ENCODE measurements at regions not wholly inside any gene's neighbourhood (a gene's known extent, or its start where the extent isn't known, plus 50 kb on each side); places are given as distances from the start of the nearest gene placed in this dataset.
"Not testable (repeated sequence)": the region's sequence is repeated elsewhere in the genome, so short reads cannot be mapped to it uniquely, and the experiment has no call there.

DNA sequence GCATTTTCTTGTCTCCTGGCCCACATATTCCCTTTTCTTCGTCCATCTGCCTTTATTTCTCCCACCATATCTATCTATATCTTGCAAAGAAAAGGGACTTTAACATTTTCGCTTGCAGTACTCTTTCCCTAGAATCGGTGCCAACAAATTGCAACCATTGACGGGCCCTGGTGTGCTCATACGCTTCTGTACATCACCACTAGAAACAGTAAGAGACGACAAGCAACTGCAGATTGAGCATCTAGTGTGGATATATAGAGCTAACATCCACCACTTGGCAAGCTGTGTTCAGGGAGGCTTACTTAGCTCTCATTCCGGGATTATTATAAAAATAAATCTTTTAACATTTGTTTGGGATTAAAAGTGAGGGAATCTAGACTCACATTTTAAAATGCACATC, 230.8 kb upstream of the PKN2 start:
- DNase-seq = no peak

DNA sequence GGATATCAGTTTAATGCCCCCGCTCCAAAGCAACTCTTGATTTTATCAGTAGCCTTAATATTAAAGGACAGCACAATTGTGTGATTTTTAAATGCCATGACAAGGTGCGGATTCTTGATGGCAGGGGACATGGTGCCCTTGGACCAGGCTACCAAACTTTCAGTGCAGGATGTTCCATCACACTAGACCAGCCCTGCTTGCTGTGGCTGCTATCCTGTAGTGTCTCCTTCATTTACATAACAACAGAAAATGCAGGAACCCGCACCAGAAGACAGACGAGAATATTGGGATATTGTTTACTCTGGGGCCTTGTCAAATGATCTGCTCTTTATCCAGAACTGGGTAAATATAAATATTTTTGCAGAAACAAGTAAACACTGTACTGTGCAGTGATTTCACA, 229.3 kb upstream of the PKN2 start:
- no peak for DNase-seq

DNA sequence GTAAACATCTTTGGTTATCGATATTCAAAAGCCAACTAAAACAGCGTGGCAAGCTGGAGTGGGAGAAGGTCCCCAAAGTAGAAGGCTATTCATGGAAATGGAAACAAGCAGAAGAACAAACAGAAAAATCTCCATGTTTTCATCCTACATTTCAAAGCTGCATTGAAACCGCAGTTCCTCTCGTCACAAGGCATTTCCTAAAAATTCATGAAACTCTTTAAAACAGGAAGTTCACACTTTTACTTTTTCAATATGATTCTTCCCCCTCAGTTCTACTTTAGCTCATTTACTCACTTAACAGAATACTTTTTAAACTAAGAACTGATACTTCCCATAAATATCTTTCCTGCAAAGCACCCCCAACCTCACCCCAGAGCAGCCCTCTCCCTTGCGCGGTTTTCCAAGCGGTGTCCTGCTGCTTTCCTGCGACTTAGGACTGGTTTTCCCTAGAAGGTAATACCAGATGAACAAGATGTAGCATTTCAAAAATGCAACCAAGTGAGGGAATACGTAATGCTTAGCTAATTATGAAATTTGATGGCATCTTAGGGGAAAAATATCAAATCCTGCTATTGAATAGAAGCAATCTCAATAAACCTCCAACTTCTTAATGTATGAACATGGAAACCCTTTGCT, 228.3 kb upstream of the PKN2 start:
- DNase-seq = no peak

DNA sequence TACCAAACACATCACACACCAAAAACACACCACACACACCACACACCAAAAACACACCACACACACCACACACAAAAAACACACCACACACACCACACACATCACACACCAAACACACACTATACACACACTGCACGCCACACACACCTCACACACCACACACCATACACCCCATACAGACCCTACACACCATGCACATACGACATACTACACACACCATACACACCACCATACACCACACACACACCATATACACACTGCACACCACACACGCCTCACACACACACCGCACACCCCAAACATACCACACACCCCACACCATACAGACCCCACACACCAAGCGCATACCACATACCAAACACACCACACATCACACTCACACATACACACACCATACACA, 226.9 kb upstream of the PKN2 start:
- DNase-seq = no peak

DNA sequence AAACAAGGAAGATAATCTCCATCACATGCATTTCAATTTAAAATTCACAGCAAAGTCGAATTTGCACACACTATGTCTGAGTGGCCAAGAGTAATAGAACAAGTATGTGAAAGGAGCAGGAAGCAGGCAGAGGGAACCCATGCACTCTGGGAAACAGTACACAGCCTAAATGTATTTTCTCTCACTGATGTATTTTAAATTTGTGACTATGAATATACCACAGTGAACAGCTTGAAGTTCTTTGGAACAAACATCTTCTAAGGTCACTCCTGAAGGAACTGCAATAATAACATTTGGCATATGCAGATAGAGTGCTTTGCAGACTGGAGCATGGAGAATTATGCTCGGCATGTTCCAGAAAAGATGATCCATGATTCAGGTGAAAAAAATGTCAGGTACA, 223.1 kb upstream of the PKN2 start:
- no peak for DNase-seq

DNA sequence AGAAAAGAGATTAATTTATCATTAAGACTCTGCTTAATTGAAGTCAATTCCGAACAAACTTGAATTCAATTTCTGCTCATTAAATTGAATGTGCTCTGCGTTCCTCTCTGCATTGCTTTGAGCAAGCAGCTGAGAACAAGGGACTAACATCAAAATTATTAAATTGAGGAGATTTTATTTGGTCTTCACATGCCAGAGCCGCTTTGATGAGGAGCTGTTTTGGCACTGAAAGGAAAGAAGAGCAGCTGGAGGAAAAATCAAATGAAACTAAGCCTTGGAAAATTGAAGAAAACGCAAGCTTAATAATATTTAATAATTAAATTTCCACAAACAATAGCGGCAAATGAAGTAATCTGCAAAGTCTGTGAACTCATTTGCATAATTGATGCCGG, 222.0 kb upstream of the PKN2 start:
- no peak for DNase-seq

DNA sequence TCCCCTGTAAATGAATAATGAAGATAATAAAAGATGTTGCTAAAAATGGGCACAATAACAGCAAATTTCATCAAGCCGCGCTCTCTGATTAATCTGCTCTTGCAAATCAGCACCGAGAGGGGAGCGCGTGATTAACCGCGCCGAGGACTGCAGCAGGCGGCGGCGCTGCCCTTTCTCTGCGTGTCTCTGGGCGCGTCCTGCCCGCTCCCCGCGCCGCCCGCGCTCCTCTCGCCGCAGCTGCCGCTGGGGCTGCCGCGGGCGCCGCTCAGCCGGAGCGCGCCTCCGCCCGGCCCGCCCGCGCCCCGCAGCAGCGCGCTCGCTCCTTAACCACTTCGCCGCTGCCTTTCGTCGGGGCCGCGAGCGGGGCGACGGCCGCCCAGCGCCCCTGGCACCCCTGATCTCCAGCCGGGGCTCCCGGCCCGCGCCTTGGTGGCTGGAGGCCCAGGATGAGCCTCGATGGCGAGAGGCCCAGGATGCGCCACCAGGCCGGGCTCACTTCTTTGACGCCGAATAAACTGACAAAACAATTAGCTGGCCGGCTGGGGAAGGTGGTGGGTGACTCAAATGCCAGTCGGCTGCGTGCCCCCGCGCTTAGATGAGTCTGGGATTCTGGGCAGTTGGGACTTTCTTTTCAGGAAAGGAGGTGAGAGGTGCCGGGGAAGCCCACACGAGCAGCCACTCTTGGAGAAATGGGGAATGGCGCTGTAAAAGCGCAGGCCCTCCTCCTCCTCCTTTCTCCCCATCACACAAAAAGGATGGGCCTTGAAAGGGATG, 221.4 kb upstream of the PKN2 start:
- DNase-seq = no peak

DNA sequence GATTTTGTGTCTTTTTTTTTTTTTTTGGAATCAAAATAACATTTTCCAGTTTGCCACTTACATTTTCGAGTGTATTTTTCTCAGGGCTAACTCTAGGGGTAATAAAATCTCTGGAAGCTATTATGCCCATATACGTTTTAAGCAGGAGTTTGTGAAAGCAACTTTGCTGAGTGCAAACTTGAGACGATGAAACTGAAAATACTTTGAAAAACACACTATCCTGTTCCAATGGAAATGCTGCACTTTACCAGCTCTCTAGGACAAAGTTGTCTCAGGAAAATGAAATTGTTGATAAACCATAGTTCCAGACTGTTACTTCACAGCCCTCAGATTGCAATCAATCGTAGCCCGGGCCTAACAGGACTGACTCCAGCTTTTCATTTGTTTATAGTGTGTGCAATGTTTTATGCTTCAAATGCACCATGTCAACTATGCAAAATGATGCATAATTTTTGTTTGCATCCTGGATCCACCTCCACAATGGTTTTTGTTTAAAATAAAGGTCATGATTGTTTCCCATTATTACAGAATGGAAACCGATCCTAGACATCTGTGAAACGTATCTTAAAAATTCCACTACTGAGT, 220.6 kb upstream of the PKN2 start:
- DNase-seq = no peak

DNA sequence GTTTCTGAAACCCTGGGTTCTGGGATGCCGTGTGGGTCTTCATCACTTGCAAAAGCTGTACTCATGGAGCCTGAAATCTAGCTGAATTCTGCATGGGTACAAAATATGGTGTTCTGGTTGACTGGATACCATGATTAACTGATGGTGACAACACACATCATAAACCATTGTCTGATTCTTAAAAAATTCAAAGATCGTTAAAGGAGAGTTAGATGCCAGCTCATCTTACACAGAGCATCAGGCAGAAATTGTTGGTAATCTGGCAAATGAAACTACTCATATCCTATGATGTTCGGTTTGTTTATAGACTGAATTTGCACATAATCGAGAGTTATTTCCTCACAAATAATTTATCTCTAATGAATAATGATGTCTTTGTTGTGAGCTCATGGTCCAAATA, 218.1 kb upstream of the PKN2 start:
- DNase-seq = no peak

DNA sequence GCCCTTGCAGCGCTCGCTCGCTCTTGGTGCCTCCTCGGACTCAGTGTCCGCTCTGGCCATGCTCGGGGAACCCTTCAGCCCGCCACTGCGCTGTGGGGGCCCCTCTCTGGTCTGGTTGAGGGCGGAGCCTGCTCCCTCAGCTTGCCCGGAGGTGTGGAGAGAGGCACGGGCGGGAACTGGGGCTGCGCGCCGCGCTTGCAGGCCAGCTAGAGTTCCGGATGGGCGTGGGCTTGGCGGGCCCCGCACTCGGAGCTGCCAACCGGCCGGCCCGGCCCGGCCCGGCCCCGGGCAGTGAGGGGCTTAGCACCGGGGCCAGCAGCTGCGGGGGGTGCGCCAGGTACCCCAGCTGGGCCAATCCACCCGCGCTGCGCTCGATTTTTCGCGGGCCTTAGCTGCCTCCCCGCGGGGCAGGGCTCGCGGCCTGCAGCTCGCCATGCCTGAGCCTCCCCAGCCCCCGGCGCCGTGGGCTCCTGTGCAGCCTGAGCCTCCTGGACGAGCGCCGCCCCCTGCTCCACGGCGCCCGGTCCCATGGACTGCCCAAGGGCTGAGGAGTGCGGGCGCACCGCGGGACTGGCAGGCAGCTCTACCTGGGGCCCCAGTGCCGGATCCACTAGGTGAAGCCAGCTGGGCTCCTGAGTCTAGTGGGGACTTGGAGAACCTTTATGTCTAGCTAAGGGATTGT, 217.0 kb upstream of the PKN2 start:
- no peak for DNase-seq

DNA sequence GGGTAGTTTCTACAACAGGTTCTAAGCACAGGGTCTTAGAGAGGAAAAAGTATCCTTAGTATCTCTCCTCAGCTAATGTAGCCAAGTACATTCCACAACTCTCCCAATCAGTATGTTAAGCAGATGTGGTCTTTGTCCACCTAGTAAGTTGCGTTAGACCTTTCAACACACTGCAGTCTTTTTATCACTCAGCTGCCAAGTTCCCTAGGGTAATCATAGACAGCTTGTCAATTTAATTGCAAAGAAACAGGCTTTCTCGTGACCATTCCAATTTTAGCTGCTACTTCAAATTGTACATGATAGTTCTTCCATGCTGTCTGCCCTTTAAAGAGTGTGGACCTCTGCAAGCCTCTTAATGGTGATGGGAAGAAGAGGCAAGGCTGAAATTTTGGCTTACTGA, 211.8 kb upstream of the PKN2 start:
- no peak for DNase-seq

DNA sequence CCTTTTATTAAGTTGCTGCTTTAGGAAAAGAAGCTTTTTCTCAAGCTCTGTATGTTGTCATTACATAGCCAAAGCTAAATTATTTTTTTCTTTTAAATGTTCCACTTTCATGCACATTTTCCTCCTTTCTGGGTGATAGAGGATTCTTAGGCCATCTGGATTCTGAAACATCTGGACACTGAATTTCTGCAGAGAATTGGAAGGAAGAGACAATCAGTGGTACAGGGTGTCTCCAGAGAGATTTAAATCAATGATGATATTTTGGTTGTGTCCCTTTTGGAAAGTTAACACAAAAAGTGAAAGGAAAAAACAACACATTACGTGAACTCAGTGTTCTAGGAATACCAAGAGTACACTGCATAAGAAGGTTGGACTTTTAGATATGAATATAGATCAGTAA, 211.4 kb upstream of the PKN2 start:
- no peak for DNase-seq

DNA sequence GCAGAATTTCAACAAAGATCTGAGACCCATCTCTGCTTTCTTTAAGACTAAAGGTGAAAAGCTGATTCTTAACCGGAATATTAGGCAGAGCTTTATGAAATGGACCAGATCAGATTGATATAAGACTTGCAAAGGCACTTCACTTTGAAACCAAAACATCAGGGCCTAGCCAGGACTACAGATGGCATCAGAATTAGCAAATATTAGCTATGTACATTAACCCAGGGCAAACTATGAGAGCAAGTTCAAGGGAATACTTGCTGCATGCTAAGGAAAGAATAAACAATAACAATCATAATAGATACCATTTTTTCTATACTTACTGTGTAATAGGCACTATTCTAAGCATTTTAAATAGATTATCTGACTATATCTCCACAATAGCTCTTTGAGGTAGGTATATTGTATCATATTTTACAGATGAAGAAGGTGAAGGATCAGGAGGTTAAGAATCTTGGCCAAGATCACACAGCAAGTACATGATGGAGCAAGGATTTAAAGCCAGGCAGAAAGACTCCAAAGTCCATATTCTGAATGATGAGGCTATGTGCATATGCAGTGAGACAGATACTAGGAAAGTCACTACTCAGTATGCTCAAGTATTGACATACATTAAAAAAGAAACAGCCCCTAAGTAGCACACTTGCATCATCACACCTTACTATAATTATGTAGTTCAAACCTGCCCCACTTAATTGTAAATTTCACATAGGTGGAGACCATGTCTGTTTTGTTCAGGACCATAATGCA, 209.3 kb upstream of the PKN2 start:
- DNase-seq = no peak

DNA sequence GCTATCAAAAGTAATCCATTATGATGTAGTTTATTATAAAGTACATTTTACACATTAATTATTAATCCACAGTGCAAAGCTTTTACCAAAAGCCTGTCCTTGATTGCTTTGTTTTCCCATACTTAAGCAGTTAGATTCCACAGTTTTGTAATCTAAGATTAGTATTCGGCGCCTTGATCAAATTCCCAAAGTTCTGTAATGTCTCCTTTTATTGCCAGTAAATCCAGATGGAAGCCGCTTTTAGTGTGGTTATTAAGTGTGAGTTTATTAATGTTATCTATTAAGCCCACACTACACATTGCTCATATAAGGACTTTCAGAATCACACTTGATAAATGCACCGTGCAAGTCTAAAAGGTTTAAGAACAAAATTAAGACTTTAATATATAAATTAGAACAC, 199.2 kb upstream of the PKN2 start:
- DNase-seq = no peak

DNA sequence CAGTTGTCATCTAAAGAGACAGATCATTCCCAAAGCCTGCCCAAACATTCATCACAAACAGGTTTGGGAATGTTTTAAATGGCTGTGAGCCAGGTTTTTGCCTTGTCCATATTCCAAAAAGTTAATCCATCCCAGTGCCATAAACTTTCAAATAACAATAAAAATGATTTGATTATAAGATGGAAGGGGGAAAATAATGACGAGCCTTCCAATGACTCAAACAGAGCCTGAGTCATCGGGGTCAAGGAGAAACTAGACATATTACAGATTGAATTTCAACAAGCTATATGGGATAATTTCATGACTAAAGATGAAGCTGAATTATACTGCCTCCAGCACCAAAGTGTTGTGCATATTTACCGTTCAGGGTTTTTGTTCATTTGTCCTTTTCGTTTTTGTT, 195.8 kb upstream of the PKN2 start:
- DNase-seq = no peak

DNA sequence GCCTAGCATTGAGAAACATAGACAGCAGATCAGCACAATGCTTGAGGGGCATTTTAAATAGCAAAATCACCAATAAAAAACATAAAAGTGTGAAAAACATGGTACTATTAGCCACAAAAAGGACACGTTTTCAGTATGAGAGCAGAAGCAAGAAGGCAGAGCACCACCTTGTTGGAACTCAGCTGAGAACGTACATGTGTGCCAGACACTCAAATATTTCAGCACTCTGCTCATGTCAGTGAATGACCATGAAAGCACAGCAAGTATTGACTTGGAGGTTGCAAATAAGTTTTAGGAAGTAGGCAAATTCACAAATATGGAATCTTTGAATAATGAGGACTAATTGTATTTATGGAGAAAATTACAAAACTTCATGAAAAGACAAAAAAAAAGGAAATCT, 193.4 kb upstream of the PKN2 start:
- no peak for DNase-seq

DNA sequence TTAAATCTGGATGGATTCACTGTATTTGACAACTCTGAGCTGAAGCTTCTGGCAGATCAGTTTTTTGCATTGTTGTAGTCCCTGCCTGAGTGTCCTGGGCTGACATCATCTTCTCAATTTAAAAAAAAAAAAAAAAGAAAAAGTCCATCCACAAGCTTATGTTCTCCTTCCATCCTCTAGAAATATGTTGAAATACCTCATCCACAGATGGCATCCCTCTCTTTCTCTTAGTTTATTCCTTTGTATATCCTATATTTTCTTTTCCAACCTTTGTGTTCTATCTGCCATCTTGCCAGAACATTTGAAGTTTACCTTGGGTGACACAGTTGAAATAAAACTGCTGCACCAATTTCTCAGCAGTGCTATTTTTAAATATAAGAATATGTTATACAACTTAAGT, 184.4 kb upstream of the PKN2 start:
- DNase-seq = no peak

DNA sequence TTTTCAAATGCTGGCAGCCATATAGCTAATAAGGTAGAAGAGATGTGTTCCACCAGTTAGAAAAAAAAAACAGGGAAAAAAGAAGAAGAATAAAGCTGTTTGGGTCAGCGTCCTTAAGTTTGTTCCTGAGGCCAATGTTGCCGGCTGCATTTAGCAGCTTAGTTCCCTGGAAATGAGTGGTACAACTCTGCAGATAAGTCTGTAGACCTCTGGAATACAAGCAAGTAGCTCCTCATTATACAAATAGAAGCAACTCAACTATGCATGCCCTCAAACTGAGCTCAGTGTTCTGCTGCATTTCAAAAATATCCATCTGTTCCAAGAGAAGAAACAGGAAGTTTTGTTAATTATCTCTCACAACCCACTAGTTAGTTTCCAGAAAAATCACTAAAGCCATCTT, 181.2 kb upstream of the PKN2 start:
- DNase-seq = no peak

DNA sequence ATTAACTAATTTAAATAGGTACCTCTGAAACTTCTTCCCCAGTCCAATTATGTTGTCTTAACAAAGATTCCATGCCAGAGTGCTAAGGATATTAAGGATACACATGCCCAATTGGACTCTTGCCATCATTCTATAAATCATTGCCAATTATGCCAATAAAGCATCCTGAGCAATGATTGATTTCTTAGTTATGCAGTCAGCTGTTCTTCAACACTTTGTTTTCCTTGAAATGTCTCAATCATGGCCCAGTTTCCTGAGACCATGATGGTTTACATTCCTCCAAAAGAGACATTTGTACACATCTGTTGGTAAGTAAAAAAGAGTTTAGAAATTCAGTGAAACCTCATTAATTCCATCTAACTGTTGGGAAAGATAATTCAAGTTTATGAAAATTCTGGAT, 180.4 kb upstream of the PKN2 start:
- DNase-seq = no peak

DNA sequence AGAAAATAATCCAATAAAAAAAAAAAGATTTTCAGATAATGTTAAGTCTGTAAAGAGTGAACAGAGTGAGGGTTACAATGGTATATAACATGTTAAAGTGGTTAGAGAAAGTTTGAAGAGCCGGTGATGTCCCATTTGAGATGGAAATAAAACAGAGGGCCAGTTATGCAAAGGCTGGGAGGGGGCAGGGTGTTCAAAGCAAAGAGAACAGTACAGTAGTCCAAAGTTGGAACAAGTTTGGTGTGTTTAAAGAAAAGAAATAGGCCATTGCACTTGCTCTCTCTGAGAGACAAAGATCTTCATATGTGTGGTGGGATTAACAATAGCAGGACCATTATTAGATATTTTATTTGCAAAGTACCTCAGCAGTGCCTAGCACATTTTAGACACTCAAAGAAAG, 179.5 kb upstream of the PKN2 start:
- DNase-seq = no peak

DNA sequence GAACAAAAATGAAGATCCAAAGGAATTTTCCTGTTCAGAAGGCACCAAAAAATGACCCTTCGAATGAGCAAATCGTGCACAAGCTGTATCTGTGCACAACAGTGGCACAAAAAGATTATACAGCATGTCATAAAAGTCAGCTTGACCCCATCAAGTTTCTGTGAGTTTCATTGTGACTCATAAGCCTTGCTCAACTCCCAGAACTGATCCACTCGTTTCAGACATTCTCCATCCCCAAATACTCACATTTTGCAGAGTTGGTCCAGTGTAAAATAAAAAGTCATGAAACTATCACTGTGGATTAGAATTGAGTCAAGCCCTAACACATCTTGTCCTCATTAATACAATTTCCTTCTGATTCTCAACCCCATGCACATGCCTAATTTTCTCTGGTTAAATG, 174.7 kb upstream of the PKN2 start:
- no peak for DNase-seq

DNA sequence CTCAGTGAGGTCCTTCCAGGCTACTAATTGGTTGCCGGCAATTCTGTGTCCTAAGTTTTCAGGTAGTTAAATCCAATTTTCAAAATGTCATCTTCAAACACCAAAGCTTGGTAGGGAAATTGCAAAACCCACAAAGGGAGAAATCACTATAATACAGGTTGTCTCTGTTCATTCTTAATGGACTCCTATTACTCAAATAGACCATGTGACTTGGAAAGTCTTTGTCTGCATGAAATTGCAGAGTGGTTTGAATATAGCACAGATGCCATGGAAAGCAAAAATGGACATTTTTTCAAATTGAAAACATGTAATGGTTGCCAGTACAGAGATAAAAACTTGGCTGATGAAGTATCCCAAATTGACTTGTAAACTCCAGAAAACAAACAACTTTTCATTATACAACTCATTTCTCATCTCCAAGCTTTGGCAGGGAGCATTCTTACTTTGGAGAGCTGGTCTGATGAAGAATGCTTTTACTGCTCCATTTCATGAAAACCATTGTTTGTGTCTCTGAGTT, 169.5 kb upstream of the PKN2 start:
- no peak for DNase-seq

DNA sequence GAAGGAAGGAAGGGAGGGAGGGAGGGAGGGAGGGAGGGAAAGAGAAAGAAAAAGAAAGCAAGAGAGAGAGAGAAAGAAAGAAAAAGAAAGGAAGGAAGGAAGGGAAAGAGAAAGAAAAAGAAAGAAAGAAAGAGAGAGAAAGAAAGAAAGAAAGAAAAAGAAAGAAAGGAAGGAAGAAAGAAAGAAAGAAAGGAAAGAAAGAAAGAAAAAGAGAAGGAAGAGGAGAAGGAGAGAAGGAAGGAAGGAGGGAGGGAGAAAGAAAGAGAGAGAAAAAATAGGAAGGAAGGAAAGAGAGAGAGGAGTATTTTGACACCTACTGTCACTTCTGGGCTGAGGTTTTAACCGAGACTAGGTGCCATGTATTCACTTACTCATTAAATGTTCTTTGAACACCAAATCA, 166.6 kb upstream of the PKN2 start:
- DNase-seq = not testable (repeated sequence)
